RPMI8226 (cell line): ENCODE measurements at regions not wholly inside any gene's neighbourhood (a gene's known extent, or its start where the extent isn't known, plus 50 kb on each side); places are given as distances from the start of the nearest gene placed in this dataset.
A peak's percentile ranks its signal among the peaks of the same experiment; 100 is the strongest.
"Not testable (repeated sequence)": the region's sequence is repeated elsewhere in the genome, so short reads cannot be mapped to it uniquely, and the experiment has no call there.

Source experiments
- DNase-seq: peaks from one replicate; pipeline ENCODE4 v3.0.0-alpha.2; 2015

GRCh38 chr9:17083258-17083657, 51.6 kb upstream of the CNTLN start:
- no peak for DNase-seq

DNA sequence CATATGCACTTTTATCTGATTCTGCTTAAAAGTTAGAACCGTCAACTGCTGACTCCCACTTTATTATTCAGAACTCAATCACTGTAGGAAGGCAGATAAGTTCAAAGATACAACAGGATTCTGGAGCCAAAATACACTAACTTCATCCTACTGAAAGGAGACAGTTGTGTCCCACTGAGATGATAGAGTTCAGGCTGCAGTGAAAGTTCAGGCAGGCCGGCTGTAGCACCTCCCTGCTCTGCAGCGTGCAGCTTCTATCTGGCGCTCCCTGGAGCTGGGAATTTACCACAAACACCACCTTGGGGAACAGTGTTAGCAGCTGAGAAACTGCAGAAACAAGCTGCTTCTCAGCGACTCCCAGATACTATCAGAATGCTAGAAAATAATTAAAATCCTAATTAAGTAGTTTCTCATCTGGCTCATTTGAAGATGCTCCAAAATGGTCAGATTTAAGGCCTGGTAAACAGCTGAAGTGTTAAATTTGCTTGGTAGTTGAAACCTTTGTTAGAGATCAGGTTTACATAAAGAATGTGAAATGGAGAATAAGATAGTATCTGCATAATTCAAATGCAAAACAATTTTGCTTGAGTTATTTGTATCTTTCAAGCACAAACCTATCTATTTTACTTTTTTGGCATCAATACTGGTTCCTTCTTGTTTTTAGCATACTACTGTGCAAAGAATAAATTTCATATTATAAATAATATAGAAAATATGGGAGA, 52.3 kb upstream of the CNTLN start:
- no peak for DNase-seq

DNA sequence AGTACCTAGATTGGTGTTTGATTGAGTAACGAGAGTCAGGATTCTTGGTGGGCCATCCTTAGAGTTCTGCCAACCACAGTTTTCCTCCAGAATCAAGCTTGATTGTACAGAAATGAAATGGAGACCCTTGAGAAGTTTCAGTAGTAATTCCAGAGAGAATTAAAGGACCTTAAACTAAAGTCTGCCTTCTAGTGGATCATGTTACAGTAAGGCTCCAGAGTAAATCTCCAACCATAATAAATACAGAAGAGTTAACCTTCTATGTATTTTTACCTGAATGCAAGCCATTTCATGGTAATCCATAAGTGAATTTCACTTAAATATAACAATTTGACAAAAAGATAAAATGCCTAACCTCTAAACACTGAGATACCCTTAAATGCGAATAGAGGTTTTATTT, 53.0 kb upstream of the CNTLN start:
- no peak for DNase-seq

GRCh38 chr9:17081351-17081750, 53.5 kb upstream of the CNTLN start:
- DNase-seq: no peak

GRCh38 chr9:17075758-17076485, 58.9 kb upstream of the CNTLN start:
- no peak for DNase-seq

GRCh38 chr9:17075146-17075757, 59.6 kb upstream of the CNTLN start:
- DNase-seq: no peak

DNA sequence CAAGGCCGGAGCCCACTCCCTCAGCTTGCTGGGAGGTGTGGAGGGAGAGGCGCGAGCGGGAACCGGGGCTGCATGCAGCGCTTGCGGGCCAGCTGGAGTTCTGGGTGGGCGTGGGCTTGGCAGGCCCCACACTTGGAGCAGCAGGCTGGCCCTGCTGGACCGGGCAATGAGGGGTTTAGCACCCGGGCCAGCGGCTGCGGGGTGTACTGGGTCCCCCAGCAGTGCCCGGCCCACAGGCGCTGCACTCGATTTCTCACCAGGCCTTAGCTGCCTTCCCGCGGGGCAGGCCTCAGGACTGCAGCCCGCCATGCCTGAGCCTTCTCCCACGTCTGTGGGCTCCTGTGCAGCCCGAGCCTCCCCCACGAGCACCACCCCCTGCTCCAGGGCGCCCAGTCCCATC, 62.3 kb upstream of the CNTLN start:
- not testable (repeated sequence) for DNase-seq

DNA sequence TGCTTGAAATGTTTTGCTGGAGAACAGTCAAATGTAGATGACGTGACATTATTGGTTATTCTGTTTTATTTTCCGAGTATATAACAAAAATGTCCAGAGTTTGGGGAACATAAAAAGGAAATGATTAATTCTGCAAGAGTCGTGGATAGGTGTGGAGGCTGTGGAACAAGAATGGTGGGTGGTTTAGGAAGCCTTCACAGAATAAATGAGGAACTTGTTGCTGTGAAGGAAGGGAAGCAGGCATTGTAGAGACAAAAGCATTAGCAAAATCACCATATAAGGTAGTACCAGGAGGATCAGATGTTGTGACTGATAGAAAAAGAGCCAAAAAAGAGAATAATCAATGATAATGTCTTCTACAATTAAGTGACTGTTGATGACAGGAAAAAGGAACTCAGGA, 66.2 kb upstream of the CNTLN start:
- DNase-seq: no peak

GRCh38 chr9:17065062-17065461, 69.8 kb upstream of the CNTLN start:
- DNase-seq: no peak

DNA sequence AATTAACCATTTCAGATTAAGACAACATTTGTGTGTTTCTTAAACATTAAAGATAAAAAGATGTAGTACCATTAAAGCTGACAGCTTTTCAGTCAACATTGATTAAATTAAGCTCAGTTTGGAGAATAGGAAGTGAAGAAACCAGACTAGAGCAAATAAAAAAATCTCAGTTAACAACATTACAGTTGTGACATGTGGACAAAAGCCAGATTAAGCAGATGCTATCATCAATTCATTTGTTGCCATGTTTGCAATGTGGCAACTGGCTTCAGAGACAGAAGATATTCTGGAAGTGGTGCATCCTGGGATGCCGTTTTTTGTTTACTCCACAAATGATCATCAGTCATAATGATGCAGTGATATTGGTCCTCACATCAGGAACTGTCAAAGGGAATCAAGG, 70.3 kb upstream of the CNTLN start:
- DNase-seq: no peak

- DNase-seq: peak; percentile 54
Measured at GRCh38 chr9:17063535-17064135, 71.2 kb upstream of the CNTLN start.

- DNase-seq: no peak
Measured at GRCh38 chr9:17062497-17062896, 72.3 kb upstream of the CNTLN start.

- no peak for DNase-seq
Measured at GRCh38 chr9:17060450-17060849, 74.4 kb upstream of the CNTLN start.

- no peak for DNase-seq
Measured at GRCh38 chr9:17059465-17059864, 75.4 kb upstream of the CNTLN start.

GRCh38 chr9:17057729-17058128, 77.1 kb upstream of the CNTLN start:
- DNase-seq: no peak

DNA sequence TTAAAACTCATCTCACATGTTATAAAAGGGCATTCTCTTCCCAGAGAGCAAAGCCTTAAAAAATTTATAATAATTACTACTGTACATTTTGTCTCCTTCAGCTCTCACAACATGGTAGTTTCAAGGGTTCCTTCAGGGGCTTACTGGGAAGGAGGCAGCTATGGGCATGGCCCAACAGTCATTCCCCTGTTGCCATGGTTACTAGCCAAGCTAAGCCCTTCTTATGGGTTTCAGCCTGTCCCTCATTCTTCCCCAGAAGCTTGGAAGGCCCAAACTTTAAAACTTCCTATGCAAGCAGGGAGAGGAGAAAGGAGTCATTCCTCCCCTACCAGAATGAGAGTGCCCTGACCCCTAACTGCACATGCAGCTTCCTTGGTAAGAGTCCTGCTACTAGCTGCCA, 82.2 kb upstream of the CNTLN start:
- no peak for DNase-seq

DNA sequence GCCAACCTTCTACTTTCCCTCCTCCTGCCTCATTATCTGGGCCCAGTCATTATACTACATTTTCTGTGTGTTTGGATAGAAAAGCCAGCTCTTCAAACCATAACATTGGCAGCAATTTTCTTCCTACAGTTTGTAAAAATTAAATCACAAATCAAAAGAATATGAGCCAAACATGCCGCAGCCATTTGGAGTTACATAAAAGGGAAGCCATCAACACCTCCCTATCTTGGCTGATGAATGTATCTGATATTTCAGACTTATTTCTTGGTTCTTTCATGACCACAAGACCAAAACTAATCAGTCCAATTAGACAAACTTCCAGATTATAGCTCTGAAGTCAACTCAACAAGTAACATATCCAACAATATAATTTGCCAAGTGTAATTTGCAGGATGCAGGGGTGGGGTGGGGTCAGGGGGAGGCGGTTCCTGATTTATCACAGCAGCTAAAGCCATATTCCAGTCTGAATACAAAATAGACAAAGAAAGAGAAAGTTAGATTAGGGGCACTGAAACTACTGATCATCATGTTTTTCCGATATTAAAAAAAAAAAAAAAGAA, 89.4 kb upstream of the CNTLN start:
- no peak for DNase-seq

- no peak for DNase-seq
Measured at GRCh38 chr9:17031546-17031945, 103.3 kb upstream of the CNTLN start.

DNA sequence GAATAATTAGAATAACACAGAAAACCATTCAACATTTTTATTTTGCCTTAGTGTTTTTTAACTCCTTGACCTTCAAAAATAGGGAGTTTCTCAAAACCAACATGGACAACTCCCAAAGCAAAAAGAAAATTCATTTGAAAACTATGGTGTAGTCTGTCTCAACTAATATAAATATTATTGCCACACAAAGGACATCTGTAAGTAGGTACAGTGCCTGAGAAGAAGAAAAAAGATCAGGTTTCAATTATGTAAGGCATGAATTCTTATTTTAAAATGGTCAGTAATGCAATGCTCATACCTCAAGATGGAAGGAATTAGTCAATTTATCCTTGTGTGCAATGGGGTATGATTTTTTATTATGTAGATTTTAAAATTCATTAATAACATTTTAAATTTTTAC, 109.6 kb upstream of the CNTLN start:
- no peak for DNase-seq

GRCh38 chr9:17024129-17024528, 110.7 kb upstream of the CNTLN start:
- DNase-seq: no peak

GRCh38 chr9:17021387-17021970, 113.4 kb upstream of the CNTLN start:
- DNase-seq: no peak

DNA sequence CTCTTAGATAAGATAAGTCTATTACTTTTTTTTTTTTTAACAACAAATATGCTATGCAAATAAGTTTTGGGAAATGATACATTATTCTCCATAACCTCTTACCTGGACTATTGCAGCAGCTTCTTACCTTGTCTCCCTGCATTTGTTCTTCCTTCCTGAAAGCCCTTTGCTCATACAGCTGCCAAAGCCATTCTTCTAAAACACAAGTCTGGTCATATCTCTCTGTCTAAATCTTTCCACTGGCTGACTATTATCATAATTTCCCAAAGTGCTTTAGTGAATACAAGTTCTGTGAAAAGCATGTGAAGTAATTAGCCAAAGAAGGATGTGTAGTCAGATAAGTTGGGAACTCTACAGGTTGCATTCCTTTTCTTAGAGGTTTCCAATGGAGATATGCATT, 115.4 kb upstream of the CNTLN start:
- no peak for DNase-seq

- DNase-seq: no peak
Measured at GRCh38 chr9:17018540-17019196, 116.2 kb upstream of the CNTLN start.
